ENCODE measurements at regions not wholly inside any gene's neighbourhood (a gene's known extent, or its start where the extent isn't known, plus 50 kb on each side); places are given as distances from the start of the nearest gene placed in this dataset.

GRCh38 chr11:38796281-38796680 is 2198.2 kb upstream of the RAG2 start:
- no peaks in the 10 kb centered on the region for H4K20me1 ChIP-seq (ENCODE audit: insufficient read depth, low read length)
- H3K4me1 ChIP-seq (ENCODE audit: insufficient read depth, low read length, poor library complexity, severe bottlenecking): no peaks in the 10 kb centered on the region
- no peaks in the 10 kb centered on the region for H3K9me2 ChIP-seq (ENCODE audit: insufficient read depth, low read length)
- intact Hi-C loops (cut with micrococcal nuclease; ENCODE audit: unreplicated experiment): no loop called here
- no peak for DNase-seq (ENCODE audit: low spot score)
- no peaks in the 10 kb centered on the region for H3K79me2 ChIP-seq (ENCODE audit: insufficient read depth, low read depth, low read length)
- ChIA-PET CTCF (ENCODE audit: unreplicated experiment) (no interaction called here), POLR2A (no interaction called here)
- no peaks in the 10 kb centered on the region for H3K9me3 ChIP-seq (ENCODE audit: low read length)
- H3K36me3 ChIP-seq (ENCODE audit: insufficient read depth, low read length): no peaks in the 10 kb centered on the region
- BruUV-seq (replicated peaks): no TSS peak
- H2AFZ ChIP-seq (ENCODE audit: low read length): no peak overlapping the region
- H3K4me3 ChIP-seq (ENCODE audit: low read depth, low read length, poor library complexity, severe bottlenecking): no peak overlapping the region
- no peak for TF ChIP-seq EZH2phosphoT487 (IDR thresholded peaks at IDR 0.05; ENCODE audit: borderline replicate concordance, low read depth, low read length)
- TF ChIP-seq, protein P1, sequence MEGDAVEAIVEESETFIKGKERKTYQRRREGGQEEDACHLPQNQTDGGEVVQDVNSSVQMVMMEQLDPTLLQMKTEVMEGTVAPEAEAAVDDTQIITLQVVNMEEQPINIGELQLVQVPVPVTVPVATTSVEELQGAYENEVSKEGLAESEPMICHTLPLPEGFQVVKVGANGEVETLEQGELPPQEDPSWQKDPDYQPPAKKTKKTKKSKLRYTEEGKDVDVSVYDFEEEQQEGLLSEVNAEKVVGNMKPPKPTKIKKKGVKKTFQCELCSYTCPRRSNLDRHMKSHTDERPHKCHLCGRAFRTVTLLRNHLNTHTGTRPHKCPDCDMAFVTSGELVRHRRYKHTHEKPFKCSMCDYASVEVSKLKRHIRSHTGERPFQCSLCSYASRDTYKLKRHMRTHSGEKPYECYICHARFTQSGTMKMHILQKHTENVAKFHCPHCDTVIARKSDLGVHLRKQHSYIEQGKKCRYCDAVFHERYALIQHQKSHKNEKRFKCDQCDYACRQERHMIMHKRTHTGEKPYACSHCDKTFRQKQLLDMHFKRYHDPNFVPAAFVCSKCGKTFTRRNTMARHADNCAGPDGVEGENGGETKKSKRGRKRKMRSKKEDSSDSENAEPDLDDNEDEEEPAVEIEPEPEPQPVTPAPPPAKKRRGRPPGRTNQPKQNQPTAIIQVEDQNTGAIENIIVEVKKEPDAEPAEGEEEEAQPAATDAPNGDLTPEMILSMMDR (conservative IDR thresholded peaks at IDR 0.05; ENCODE audit: low read length): no peak
- no peak overlapping the region for H3K4me2 ChIP-seq (ENCODE audit: low read length)
- no peak overlapping the region for H3K27ac ChIP-seq (ENCODE audit: low read depth, low read length, poor library complexity, severe bottlenecking)

- POLR2A ChIA-PET: interaction anchor here (0.6 kb wide), 1 partner anchor 11 kb away, joined by 3 read pairs; no protein-coding TSS in a partner anchor
- H3K79me2 ChIP-seq (ENCODE audit: insufficient read depth, low read depth, low read length): no peaks in the 10 kb centered on the region
- no peaks in the 10 kb centered on the region for H3K4me1 ChIP-seq (ENCODE audit: insufficient read depth, low read length, poor library complexity, severe bottlenecking)
- BruUV-seq (replicated peaks): no TSS peak
- H3K36me3 ChIP-seq (ENCODE audit: insufficient read depth, low read length): no peaks in the 10 kb centered on the region
- no peak for TF ChIP-seq EZH2phosphoT487 (IDR thresholded peaks at IDR 0.05; ENCODE audit: borderline replicate concordance, low read depth, low read length)
- TF ChIP-seq, protein P1 (conservative IDR thresholded peaks at IDR 0.05; ENCODE audit: low read length): no peak
- H3K4me3 ChIP-seq (ENCODE audit: low read depth, low read length, poor library complexity, severe bottlenecking): no peak overlapping the region
- H4K20me1 ChIP-seq (ENCODE audit: insufficient read depth, low read length): no peaks in the 10 kb centered on the region
- intact Hi-C loops (cut with micrococcal nuclease; ENCODE audit: unreplicated experiment): no loop called here
- no peak overlapping the region for H2AFZ ChIP-seq (ENCODE audit: low read length)
- DNase-seq (ENCODE audit: low spot score): no peak
- no peak overlapping the region for H3K27ac ChIP-seq (ENCODE audit: low read depth, low read length, poor library complexity, severe bottlenecking)
- CTCF ChIA-PET (ENCODE audit: unreplicated experiment): no interaction called here
- no peaks in the 10 kb centered on the region for H3K9me2 ChIP-seq (ENCODE audit: insufficient read depth, low read length)
- H3K4me2 ChIP-seq (ENCODE audit: low read length): no peak overlapping the region
- no peaks in the 10 kb centered on the region for H3K9me3 ChIP-seq (ENCODE audit: low read length)
Observed at GRCh38 chr11:38795027-38795426, 2197.0 kb upstream of the RAG2 start.

DNA sequence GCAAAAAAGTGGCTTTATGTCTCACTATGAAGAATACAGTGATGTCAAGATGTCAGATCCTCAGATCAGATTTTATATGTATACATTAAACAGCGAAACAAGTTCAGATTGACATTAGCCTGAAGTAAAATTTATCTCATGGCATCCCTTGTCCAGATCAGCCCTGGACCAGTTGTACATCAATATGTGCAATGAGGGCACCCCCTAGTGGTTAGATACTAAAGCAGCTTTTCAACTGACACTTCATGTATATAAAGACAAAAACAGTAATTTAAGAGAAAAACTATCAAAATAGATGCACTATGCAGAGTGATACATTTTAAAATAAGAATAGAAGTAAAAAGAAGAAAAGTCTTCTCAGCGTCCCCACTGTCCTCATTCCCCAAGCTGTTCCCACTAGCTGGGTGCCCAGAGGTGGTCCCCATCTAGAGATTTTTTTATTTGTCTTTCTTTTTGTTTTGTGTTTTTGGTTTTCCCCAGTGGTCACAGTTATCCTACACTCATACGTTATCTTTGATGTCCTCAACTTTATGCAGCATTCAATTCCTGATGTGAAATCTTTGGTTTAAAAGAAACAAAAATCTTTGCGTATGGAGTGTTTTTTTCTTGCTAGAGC is 2193.4 kb upstream of the RAG2 start:
- Histone ChIP-seq H3K36me3 (ENCODE audit: insufficient read depth, low read length) (no peaks in the 10 kb centered on the region), H3K4me1 (ENCODE audit: insufficient read depth, low read length, poor library complexity, severe bottlenecking) (no peaks in the 10 kb centered on the region), H2AFZ (ENCODE audit: low read length) (no peak overlapping the region), H3K4me2 (ENCODE audit: low read length) (no peak overlapping the region), H3K9me3 (ENCODE audit: low read length) (no peaks in the 10 kb centered on the region), H3K27ac (ENCODE audit: low read depth, low read length, poor library complexity, severe bottlenecking) (no peak overlapping the region), H3K9me2 (ENCODE audit: insufficient read depth, low read length) (no peaks in the 10 kb centered on the region), H3K79me2 (ENCODE audit: insufficient read depth, low read depth, low read length) (no peaks in the 10 kb centered on the region), H4K20me1 (ENCODE audit: insufficient read depth, low read length) (no peaks in the 10 kb centered on the region), H3K4me3 (ENCODE audit: low read depth, low read length, poor library complexity, severe bottlenecking) (no peak overlapping the region)
- intact Hi-C loops (cut with micrococcal nuclease; ENCODE audit: unreplicated experiment): loop anchor here (5.0 kb wide), 1 partner anchor 1789 kb away; no protein-coding TSS in a partner anchor
- no peak for TF ChIP-seq EZH2phosphoT487 (IDR thresholded peaks at IDR 0.05; ENCODE audit: borderline replicate concordance, low read depth, low read length)
- TF ChIP-seq, protein P1 (conservative IDR thresholded peaks at IDR 0.05; ENCODE audit: low read length): peak; percentile 91
- CTCF ChIA-PET (ENCODE audit: unreplicated experiment): no interaction called here
- no TSS peak for BruUV-seq (replicated peaks)
- POLR2A ChIA-PET: no interaction called here
- peak; percentile 65 for DNase-seq (ENCODE audit: low spot score)

Measured in OCI-LY7 (cell line).